ENCODE measurements at regions not wholly inside any gene's neighbourhood (a gene's known extent, or its start where the extent isn't known, plus 50 kb on each side); places are given as distances from the start of the nearest gene placed in this dataset.

- H3K27me3 ChIP-seq (ENCODE audit: insufficient read depth, low read depth): no peaks in the 10 kb centered on the region
- H3K27ac ChIP-seq: no peak overlapping the region
- H3K9ac ChIP-seq: no peak overlapping the region
- H2AFZ ChIP-seq (ENCODE audit: low read depth): no peak overlapping the region
- no peaks in the 10 kb centered on the region for H3K4me1 ChIP-seq (ENCODE audit: low read depth, poor library complexity, severe bottlenecking)
- no peak overlapping the region for H3K4me2 ChIP-seq
- no peaks in the 10 kb centered on the region for H4K20me1 ChIP-seq (ENCODE audit: insufficient read depth)
- no peaks in the 10 kb centered on the region for H3K36me3 ChIP-seq (ENCODE audit: insufficient read depth)
- H3K4me3 ChIP-seq (IDR thresholded peaks at IDR 0.05; ENCODE audit: insufficient read depth, low read depth, low read length): no peak overlapping the region
- no peaks in the 10 kb centered on the region for H3K79me2 ChIP-seq (ENCODE audit: insufficient read depth, low read depth)
- TF ChIP-seq, protein P1, sequence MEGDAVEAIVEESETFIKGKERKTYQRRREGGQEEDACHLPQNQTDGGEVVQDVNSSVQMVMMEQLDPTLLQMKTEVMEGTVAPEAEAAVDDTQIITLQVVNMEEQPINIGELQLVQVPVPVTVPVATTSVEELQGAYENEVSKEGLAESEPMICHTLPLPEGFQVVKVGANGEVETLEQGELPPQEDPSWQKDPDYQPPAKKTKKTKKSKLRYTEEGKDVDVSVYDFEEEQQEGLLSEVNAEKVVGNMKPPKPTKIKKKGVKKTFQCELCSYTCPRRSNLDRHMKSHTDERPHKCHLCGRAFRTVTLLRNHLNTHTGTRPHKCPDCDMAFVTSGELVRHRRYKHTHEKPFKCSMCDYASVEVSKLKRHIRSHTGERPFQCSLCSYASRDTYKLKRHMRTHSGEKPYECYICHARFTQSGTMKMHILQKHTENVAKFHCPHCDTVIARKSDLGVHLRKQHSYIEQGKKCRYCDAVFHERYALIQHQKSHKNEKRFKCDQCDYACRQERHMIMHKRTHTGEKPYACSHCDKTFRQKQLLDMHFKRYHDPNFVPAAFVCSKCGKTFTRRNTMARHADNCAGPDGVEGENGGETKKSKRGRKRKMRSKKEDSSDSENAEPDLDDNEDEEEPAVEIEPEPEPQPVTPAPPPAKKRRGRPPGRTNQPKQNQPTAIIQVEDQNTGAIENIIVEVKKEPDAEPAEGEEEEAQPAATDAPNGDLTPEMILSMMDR (conservative IDR thresholded peaks at IDR 0.05; ENCODE audit: low read depth, low read length): no peak
These were observed 202.7 kb upstream of the MVB12B start for GRCh38 chr9:126123927-126124326.

GRCh38 chr9:126125177-126125576 is 201.5 kb upstream of the MVB12B start:
- Histone ChIP-seq H3K79me2 (ENCODE audit: insufficient read depth, low read depth) (no peaks in the 10 kb centered on the region), H2AFZ (ENCODE audit: low read depth) (no peak overlapping the region), H3K9ac (no peak overlapping the region), H3K27me3 (ENCODE audit: insufficient read depth, low read depth) (no peaks in the 10 kb centered on the region), H4K20me1 (ENCODE audit: insufficient read depth) (no peaks in the 10 kb centered on the region), H3K4me2 (no peak overlapping the region), H3K4me3 (IDR thresholded peaks at IDR 0.05; ENCODE audit: insufficient read depth, low read depth, low read length) (no peak overlapping the region), H3K36me3 (ENCODE audit: insufficient read depth) (no peaks in the 10 kb centered on the region), H3K4me1 (ENCODE audit: low read depth, poor library complexity, severe bottlenecking) (no peaks in the 10 kb centered on the region), H3K27ac (no peak overlapping the region)
- TF ChIP-seq, protein P1 (conservative IDR thresholded peaks at IDR 0.05; ENCODE audit: low read depth, low read length): no peak

DNA sequence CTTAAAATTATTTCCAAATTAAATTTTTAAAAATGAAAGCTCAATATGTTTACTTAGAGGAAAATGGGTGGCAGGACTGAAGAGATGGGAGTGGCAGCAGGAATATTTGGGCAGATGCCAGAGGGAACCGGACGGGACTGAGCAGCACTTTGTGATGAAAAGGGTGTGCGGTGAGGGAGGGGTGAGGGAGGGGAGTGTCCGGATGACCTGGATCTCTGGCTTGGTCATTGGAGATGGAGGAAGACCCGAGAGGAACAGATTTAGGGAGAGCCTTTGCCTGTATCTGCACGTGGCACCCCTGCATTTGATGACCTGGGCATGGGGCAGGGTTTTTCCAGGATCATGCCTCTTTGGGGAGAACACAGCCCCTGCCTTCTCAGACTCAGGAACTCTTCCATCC is 201.1 kb upstream of the MVB12B start:
- Histone ChIP-seq H3K4me2 (no peak overlapping the region), H2AFZ (ENCODE audit: low read depth) (no peak overlapping the region), H4K20me1 (ENCODE audit: insufficient read depth) (no peaks in the 10 kb centered on the region), H3K27ac (no peak overlapping the region), H3K79me2 (ENCODE audit: insufficient read depth, low read depth) (no peaks in the 10 kb centered on the region), H3K27me3 (ENCODE audit: insufficient read depth, low read depth) (no peaks in the 10 kb centered on the region), H3K4me3 (IDR thresholded peaks at IDR 0.05; ENCODE audit: insufficient read depth, low read depth, low read length) (no peak overlapping the region), H3K36me3 (ENCODE audit: insufficient read depth) (no peaks in the 10 kb centered on the region), H3K9ac (no peak overlapping the region), H3K4me1 (ENCODE audit: low read depth, poor library complexity, severe bottlenecking) (no peaks in the 10 kb centered on the region)
- TF ChIP-seq, protein P1 (conservative IDR thresholded peaks at IDR 0.05; ENCODE audit: low read depth, low read length): no peak

- Histone ChIP-seq H2AFZ (ENCODE audit: low read depth) (no peak overlapping the region), H3K27me3 (ENCODE audit: insufficient read depth, low read depth) (no peaks in the 10 kb centered on the region), H3K79me2 (ENCODE audit: insufficient read depth, low read depth) (no peaks in the 10 kb centered on the region), H3K9ac (no peak overlapping the region), H3K4me2 (no peak overlapping the region), H3K4me1 (ENCODE audit: low read depth, poor library complexity, severe bottlenecking) (no peaks in the 10 kb centered on the region), H3K4me3 (IDR thresholded peaks at IDR 0.05; ENCODE audit: insufficient read depth, low read depth, low read length) (no peak overlapping the region), H3K36me3 (ENCODE audit: insufficient read depth) (no peaks in the 10 kb centered on the region), H4K20me1 (ENCODE audit: insufficient read depth) (no peaks in the 10 kb centered on the region), H3K27ac (no peak overlapping the region)
- TF ChIP-seq, protein P1 (conservative IDR thresholded peaks at IDR 0.05; ENCODE audit: low read depth, low read length): no peak
These were observed 200.6 kb upstream of the MVB12B start for GRCh38 chr9:126125992-126126409.
